ENCODE measurements at regions not wholly inside any gene's neighbourhood (a gene's known extent, or its start where the extent isn't known, plus 50 kb on each side); places are given as distances from the start of the nearest gene placed in this dataset.

DNA sequence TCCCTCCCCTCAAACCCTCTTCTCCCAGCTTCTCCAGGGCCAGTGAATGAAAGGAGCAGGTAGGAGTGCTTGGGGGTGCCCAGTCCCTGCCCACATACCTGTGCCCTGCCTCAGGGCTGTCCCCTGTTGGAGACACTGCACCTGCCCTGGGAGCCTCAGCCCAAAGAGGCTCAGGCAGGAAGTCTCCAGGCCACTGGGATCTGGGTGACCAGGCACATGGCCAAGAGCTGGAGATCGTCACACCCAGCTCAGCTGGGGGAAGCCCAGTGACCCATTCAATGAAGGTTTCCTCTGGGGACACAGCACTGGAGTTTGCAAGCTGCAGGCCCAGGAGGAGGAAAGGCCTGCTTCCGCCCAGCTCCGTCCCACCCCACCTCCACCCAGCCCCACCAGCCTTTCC is 156.4 kb downstream of the ZFP36L2 start:
- POLR2A ChIA-PET = interaction anchor here (0.6 kb wide), 1 partner anchor 41 kb away, joined by 5 read pairs; no protein-coding TSS in a partner anchor
- H3K9ac ChIP-seq (replicated peaks; ENCODE audit: extremely low read depth, insufficient read depth, low read length) = no peak overlapping the region

More for the DNA sequence above, 156.4 kb downstream of the ZFP36L2 start:
- no peak overlapping the region for H3K4me3 ChIP-seq (replicated peaks in 1 of 3; ENCODE audit: insufficient read depth in 1 of 3, low read depth in 1 of 3, low read length in 3 of 3)
- H3K27ac ChIP-seq (ENCODE audit: insufficient read depth, low read depth, low read length) = no peak overlapping the region
- H4K20me1 ChIP-seq (replicated peaks; ENCODE audit: control insufficient read depth, extremely low read depth, insufficient read depth, low read length) = no peaks in the 10 kb centered on the region
- FAIRE-seq (no peak), DNase-seq (ENCODE audit: low read depth, low spot score) (no peak)
- no peak for TF ChIP-seq CTCF (IDR thresholded peaks at IDR 0.05; ENCODE audit: extremely low read depth in 1 of 2, insufficient read depth in 1 of 2, low read depth in 1 of 2, low read length in 2 of 2)
- no peak for TF ChIP-seq POLR2A (IDR thresholded peaks at IDR 0.05; ENCODE audit: low read depth, low read length)
- TF ChIP-seq, protein P1, sequence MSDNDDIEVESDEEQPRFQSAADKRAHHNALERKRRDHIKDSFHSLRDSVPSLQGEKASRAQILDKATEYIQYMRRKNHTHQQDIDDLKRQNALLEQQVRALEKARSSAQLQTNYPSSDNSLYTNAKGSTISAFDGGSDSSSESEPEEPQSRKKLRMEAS (IDR thresholded peaks at IDR 0.05; ENCODE audit: insufficient read depth, insufficient read length) = no peak
- no peak for TF ChIP-seq MYC (IDR thresholded peaks at IDR 0.05; ENCODE audit: low read depth, low read length)
- no peak for TF ChIP-seq JUN (IDR thresholded peaks at IDR 0.05; ENCODE audit: borderline replicate concordance, insufficient read depth, insufficient read length, low read depth)
- TF ChIP-seq FOS (IDR thresholded peaks at IDR 0.05; ENCODE audit: borderline replicate concordance, insufficient read depth, low read length) = no peak
- TF ChIP-seq POLR2AphosphoS5 (IDR thresholded peaks at IDR 0.05; ENCODE audit: insufficient read depth, low read depth, low read length) = no peak
- no peak for TF ChIP-seq EZH2 (IDR thresholded peaks at IDR 0.05; ENCODE audit: borderline replicate concordance, low read depth, low read length, severe bottlenecking)
- TF ChIP-seq GATA2 (IDR thresholded peaks at IDR 0.05; ENCODE audit: insufficient read depth, insufficient read length, low read depth, low read length) = no peak
- no peaks in the 10 kb centered on the region for H3K36me3 ChIP-seq (ENCODE audit: control insufficient read depth in 2 of 2, extremely low read depth in 1 of 2, insufficient read depth in 2 of 2, low read length in 2 of 2)
- no peak overlapping the region for H2AFZ ChIP-seq (ENCODE audit: low read depth, low read length)
- no peaks in the 10 kb centered on the region for H3K79me2 ChIP-seq (ENCODE audit: control insufficient read depth, insufficient read depth, low read length)
- H3K9me1 ChIP-seq (replicated peaks; ENCODE audit: control insufficient read depth, extremely low read depth, insufficient read depth, low read length) = no peaks in the 10 kb centered on the region
- H3K9me3 ChIP-seq (replicated peaks; ENCODE audit: control insufficient read depth, insufficient read depth, low read length) = no peaks in the 10 kb centered on the region
- no peak overlapping the region for H3K4me2 ChIP-seq (ENCODE audit: insufficient read depth, low read length)
- intact Hi-C loops (cut with micrococcal nuclease) = no loop called here
- peaks cover 16% of the 10 kb centered on the region for H3K4me1 ChIP-seq (ENCODE audit: control insufficient read depth, extremely low read depth, insufficient read depth, low read length)
- BruUV-seq (replicated peaks) = no TSS peak
- dilution Hi-C loops (cut with MboI; ENCODE audit: extremely low pct_ligation_motif_present, low sequenced_read_pairs) = no loop called here
- no peaks in the 10 kb centered on the region for H3K27me3 ChIP-seq (ENCODE audit: control insufficient read depth in 2 of 2, insufficient read depth in 2 of 2, low read length in 2 of 2)
- CTCF ChIA-PET = interaction anchor here (0.8 to 2.2 kb wide), 7 partner anchors 10 to 56 kb away, joined by 3 to 9 read pairs (median 3); no protein-coding TSS in a partner anchor

Data from endothelial cell of umbilical vein (primary cell).